GM04503 (cell line): ENCODE measurements at regions not wholly inside any gene's neighbourhood (a gene's known extent, or its start where the extent isn't known, plus 50 kb on each side); places are given as distances from the start of the nearest gene placed in this dataset.
A peak's percentile ranks its signal among the peaks of the same experiment; 100 is the strongest.

Experiments used
- DNase-seq: peaks from one replicate; pipeline ENCODE4 v3.0.0-alpha.2; 2012; ENCODE audit warnings: low read depth

- DNase-seq, result peak; percentile 70
These were observed 52.2 kb upstream of the BTN3A2 start for GRCh38 chr6:26312501-26313397.
